ENCODE measurements at regions not wholly inside any gene's neighbourhood (a gene's known extent, or its start where the extent isn't known, plus 50 kb on each side); places are given as distances from the start of the nearest gene placed in this dataset.
"Not testable (repeated sequence)": the region's sequence is repeated elsewhere in the genome, so short reads cannot be mapped to it uniquely, and the experiment has no call there.

DNA sequence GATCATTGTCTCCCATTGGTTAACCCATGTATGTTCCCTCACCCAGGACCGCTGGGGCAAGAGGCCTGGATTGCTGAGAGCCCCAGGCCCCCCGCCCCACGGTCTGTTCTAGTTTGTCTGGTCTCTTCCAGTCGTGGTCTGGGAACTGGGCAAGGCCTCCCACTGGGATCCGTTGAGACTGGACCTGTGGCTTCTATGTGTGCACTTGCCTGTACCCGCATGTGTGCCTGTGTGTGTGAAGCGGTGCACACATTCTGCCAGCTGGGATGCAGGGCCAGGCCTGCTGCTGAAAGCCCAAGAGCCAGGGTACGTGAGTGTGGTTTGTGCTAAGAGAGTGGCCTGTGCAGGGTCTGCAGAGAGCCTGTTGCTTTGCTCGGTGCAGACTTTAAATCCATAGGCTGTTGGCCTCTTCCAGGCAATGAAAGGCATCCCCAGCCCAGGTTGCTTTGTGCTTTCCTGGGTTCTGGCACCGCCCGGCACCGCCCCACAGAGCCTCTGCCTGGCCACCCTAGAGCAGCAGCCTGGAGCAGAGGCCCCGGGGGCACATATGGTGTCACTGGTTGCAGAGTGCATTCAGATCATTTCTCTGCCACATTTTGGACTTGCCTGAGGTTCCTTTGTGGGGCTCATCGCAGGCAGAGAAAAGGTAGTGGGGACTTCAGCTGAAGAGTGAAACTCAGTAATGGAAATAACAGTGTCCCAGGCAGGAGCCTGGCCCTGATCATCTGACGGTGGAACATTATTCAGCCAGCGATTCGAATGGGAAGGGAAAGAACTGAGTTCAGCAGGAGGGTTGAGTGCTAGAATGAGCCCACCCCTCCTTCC is 215.5 kb downstream of the GLRX3 start:
- no peaks in the 10 kb centered on the region for H3K27me3 ChIP-seq (ENCODE audit: control insufficient read depth, insufficient read depth, low read length)
- no peak overlapping the region for H3K4me3 ChIP-seq (ENCODE audit: low read depth, low read length)
- no peaks in the 10 kb centered on the region for H3K36me3 ChIP-seq (ENCODE audit: control insufficient read depth, insufficient read depth, low read length)
- FAIRE-seq (no peak), DNase-seq (ENCODE audit: low read depth) (no peak)
- TF ChIP-seq CTCF (IDR thresholded peaks at IDR 0.05; ENCODE audit: insufficient read depth, low read length, severe bottlenecking), result no peak

DNA sequence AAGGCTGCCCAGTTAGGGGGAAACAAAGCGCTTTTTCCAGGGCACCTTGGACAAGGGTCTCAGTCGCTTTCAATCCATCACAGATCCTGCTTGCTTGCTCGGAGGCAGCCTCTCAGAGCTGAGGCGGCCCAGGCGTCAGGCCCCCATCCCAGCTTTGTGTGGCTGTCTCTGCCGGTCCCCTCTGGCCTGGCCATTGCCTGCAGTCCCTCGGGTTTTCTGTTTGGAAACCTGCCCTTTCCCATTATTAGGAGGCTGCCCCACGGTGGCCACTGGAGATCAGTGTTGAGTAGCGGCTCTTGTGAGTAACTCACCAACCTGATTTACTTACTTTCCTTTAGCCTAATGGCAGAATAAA is 216.1 kb downstream of the GLRX3 start:
- DNase-seq (ENCODE audit: low read depth) (no peak), FAIRE-seq (no peak)
- TF ChIP-seq CTCF (IDR thresholded peaks at IDR 0.05; ENCODE audit: insufficient read depth, low read length, severe bottlenecking), result no peak
- Histone ChIP-seq H3K27me3 (ENCODE audit: control insufficient read depth, insufficient read depth, low read length) (no peaks in the 10 kb centered on the region), H3K36me3 (ENCODE audit: control insufficient read depth, insufficient read depth, low read length) (no peaks in the 10 kb centered on the region), H3K4me3 (ENCODE audit: low read depth, low read length) (no peak overlapping the region)

- Histone ChIP-seq H3K36me3 (ENCODE audit: control insufficient read depth, insufficient read depth, low read length) (no peaks in the 10 kb centered on the region), H3K27me3 (ENCODE audit: control insufficient read depth, insufficient read depth, low read length) (no peaks in the 10 kb centered on the region), H3K4me3 (ENCODE audit: low read depth, low read length) (no peak overlapping the region)
- no peak for FAIRE-seq
- DNase-seq (ENCODE audit: low read depth), result no peak
- TF ChIP-seq CTCF (IDR thresholded peaks at IDR 0.05; ENCODE audit: insufficient read depth, low read length, severe bottlenecking), result no peak
Observed at GRCh38 chr10:130353928-130354572, 217.9 kb downstream of the GLRX3 start.

GRCh38 chr10:130354573-130354954 is 218.4 kb downstream of the GLRX3 start:
- Histone ChIP-seq H3K36me3 (ENCODE audit: control insufficient read depth, insufficient read depth, low read length) (no peaks in the 10 kb centered on the region), H3K4me3 (ENCODE audit: low read depth, low read length) (no peak overlapping the region), H3K27me3 (ENCODE audit: control insufficient read depth, insufficient read depth, low read length) (no peaks in the 10 kb centered on the region)
- no peak for FAIRE-seq
- no peak for TF ChIP-seq CTCF (IDR thresholded peaks at IDR 0.05; ENCODE audit: insufficient read depth, low read length, severe bottlenecking)
- no peak for DNase-seq (ENCODE audit: low read depth)

- FAIRE-seq, result no peak
- Histone ChIP-seq H3K36me3 (ENCODE audit: control insufficient read depth, insufficient read depth, low read length) (no peaks in the 10 kb centered on the region), H3K27me3 (ENCODE audit: control insufficient read depth, insufficient read depth, low read length) (no peaks in the 10 kb centered on the region), H3K4me3 (ENCODE audit: low read depth, low read length) (no peak overlapping the region)
- TF ChIP-seq CTCF (IDR thresholded peaks at IDR 0.05; ENCODE audit: insufficient read depth, low read length, severe bottlenecking), result no peak
- DNase-seq (ENCODE audit: low read depth), result no peak
Observed at GRCh38 chr10:130354976-130355795, 219.0 kb downstream of the GLRX3 start.

DNA sequence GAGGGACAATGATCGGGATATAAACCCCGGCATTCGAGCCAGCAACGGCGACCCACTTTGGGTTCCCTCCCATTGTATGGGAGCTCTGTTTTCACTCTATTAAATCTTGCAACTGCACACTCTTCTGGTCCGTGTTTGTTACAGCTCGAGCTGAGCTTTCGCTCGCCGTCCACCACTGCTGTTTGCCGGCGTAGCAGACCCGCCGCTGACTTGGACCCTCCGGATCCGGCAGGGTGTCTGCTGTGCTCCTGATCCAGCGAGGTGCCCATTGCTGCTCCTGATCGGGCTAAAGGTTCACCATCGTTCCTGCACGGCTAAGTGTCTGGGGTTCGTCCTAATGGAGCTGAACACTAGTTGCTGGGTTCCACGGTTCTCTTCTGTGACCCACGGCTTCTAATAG is 220.2 kb downstream of the GLRX3 start:
- not testable (repeated sequence) for H3K27me3 ChIP-seq (ENCODE audit: control insufficient read depth, insufficient read depth, low read length); H3K36me3 ChIP-seq (ENCODE audit: control insufficient read depth, insufficient read depth, low read length); DNase-seq (ENCODE audit: low read depth); FAIRE-seq; H3K4me3 ChIP-seq (ENCODE audit: low read depth, low read length)

All from bronchial epithelial cell (primary cell).